ENCODE measurements at regions not wholly inside any gene's neighbourhood (a gene's known extent, or its start where the extent isn't known, plus 50 kb on each side); places are given as distances from the start of the nearest gene placed in this dataset.

DNA sequence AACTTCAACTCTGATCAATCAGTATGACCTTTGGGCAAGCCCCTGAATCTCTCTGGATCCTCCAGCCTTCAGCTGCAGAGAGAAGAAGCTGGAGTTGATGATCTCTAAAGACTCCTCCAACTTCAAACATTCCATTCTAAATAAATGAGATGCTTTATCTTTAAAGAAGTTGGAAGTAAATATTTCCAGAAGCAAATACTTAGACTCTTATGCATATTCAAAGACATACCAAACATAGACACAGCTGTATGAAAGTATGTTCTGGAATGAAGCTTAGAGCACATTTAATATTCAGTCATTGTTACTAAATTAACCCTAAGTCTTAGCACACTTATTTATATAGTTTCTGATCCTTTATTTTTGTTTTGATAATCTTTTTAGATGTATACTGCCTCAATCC, 77.6 kb upstream of the ACP3 start:
- H4K8ac ChIP-seq (ENCODE audit: low read depth, low read length): no peak overlapping the region
- no peak overlapping the region for H3K27ac ChIP-seq (ENCODE audit: low read depth, low read length)
- no peaks in the 10 kb centered on the region for H3K36me3 ChIP-seq (ENCODE audit: control insufficient read depth, insufficient read depth, low read length)
- H2BK5ac ChIP-seq (ENCODE audit: low read length): no peak overlapping the region
- H2AK5ac ChIP-seq (ENCODE audit: low read length): no peak overlapping the region
- H2BK120ac ChIP-seq (ENCODE audit: low read depth, low read length): no peak overlapping the region
- H4K5ac ChIP-seq (ENCODE audit: low read length): no peak overlapping the region
- no peak for DNase-seq
- H3K18ac ChIP-seq (ENCODE audit: low read length): no peak overlapping the region
- H3K23ac ChIP-seq (ENCODE audit: low read length): no peak overlapping the region
- no peak overlapping the region for H3K4me2 ChIP-seq (ENCODE audit: low read length)
- no peak overlapping the region for H3K9ac ChIP-seq (ENCODE audit: low read length)
- no peak overlapping the region for H3K4me3 ChIP-seq (ENCODE audit: low read length)
- H3K4ac ChIP-seq (ENCODE audit: low read depth, low read length): no peak overlapping the region
- H3K27me3 ChIP-seq (ENCODE audit: insufficient read depth, low read length, poor library complexity): no peaks in the 10 kb centered on the region
- H3K56ac ChIP-seq (ENCODE audit: low read length): no peak overlapping the region
- no peaks in the 10 kb centered on the region for H3K79me2 ChIP-seq (ENCODE audit: control insufficient read depth, insufficient read depth, low read length)
- no peaks in the 10 kb centered on the region for H3K79me1 ChIP-seq (ENCODE audit: low read length)
- H2BK15ac ChIP-seq (replicated peaks; ENCODE audit: low read depth): no peak overlapping the region
- H3K4me1 ChIP-seq (ENCODE audit: control insufficient read depth, low read depth, low read length): no peaks in the 10 kb centered on the region

DNA sequence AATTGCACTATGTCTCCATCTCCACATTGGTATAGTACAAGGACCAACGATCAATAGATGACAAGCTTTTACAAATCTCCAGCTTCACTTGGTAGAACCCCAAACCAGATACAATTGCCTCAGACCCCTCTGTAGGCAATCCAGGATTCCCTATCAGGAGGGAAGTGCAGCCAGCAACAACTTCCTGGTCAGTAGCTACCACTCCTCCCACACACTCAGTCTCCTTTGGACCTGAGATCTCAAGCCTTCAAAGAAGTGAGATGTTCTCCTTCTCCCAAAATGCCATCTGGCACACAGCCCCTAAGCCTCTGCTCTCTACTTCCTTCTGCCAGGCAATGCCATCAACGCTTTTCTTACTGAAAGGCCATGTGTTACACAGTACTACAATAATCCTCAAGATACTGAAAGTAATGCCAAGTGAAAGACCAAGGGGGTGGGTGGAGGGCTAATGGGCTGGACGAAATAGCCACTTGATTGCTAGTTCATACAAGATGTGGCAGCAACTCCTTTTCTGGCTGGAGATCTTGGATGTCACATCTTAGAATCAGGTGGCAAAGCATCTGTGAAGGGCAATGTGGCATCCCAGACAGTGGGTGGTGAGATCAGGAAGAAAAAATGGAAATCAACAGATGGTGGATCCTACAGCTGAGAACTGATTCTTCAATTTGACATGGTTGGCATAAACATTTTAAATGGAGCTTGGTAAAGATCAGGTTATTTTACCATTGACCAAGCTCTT, 75.3 kb upstream of the ACP3 start:
- no peaks in the 10 kb centered on the region for H3K4me1 ChIP-seq (ENCODE audit: control insufficient read depth, low read depth, low read length)
- H3K36me3 ChIP-seq (ENCODE audit: control insufficient read depth, insufficient read depth, low read length): no peaks in the 10 kb centered on the region
- H4K8ac ChIP-seq (ENCODE audit: low read depth, low read length): no peak overlapping the region
- H3K27ac ChIP-seq (ENCODE audit: low read depth, low read length): no peak overlapping the region
- no peaks in the 10 kb centered on the region for H3K27me3 ChIP-seq (ENCODE audit: insufficient read depth, low read length, poor library complexity)
- no peaks in the 10 kb centered on the region for H3K79me2 ChIP-seq (ENCODE audit: control insufficient read depth, insufficient read depth, low read length)
- no peak overlapping the region for H3K23ac ChIP-seq (ENCODE audit: low read length)
- no CpG with 5 or more reads among the region's 3 CpGs for WGBS (ENCODE audit: extremely low coverage, insufficient coverage, low lambda C conversion rate)
- H3K18ac ChIP-seq (ENCODE audit: low read length): no peak overlapping the region
- H3K4me3 ChIP-seq (ENCODE audit: low read length): no peak overlapping the region
- H3K4me2 ChIP-seq (ENCODE audit: low read length): no peak overlapping the region
- no peak overlapping the region for H2BK120ac ChIP-seq (ENCODE audit: low read depth, low read length)
- no peak overlapping the region for H3K56ac ChIP-seq (ENCODE audit: low read length)
- H2BK15ac ChIP-seq (replicated peaks; ENCODE audit: low read depth): no peak overlapping the region
- H2AK5ac ChIP-seq (ENCODE audit: low read length): no peak overlapping the region
- no peak overlapping the region for H3K4ac ChIP-seq (ENCODE audit: low read depth, low read length)
- H4K5ac ChIP-seq (ENCODE audit: low read length): no peak overlapping the region
- no peak overlapping the region for H3K9ac ChIP-seq (ENCODE audit: low read length)
- H3K79me1 ChIP-seq (ENCODE audit: low read length): no peaks in the 10 kb centered on the region
- DNase-seq: no peak
- H2BK5ac ChIP-seq (ENCODE audit: low read length): no peak overlapping the region

- WGBS (ENCODE audit: extremely low coverage, insufficient coverage, low lambda C conversion rate): no CpG with 5 or more reads among the region's 3 CpGs
Observed at GRCh38 chr3:132242790-132243189, 74.4 kb upstream of the ACP3 start.

DNA sequence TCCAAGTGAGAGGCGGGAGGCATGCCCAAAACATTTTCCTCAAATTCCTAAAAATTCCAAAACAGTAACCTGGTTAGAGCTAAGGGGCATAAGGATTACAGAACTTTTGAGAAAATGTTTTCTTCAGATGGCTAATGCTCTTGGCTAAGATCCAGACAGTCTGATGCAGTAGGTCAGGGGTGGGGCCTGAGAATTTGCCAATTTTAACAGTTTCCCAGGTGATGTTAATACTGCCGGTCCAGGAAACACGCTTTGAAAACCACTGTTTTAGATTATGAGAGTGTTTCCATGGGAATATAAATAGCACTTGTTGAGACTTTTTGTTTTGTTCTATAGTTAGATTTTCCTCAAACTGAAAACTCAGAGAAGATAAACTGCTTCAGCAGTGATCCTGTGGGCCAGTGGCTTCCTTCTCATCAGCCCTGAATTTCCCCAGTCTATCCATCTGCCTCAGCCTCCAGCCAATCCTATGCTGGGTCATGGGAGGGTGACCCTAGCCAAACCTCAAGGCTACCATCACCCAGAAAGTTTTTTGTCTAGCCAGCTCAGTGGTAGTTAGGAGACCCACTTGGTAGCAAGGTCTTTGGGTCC, 71.6 kb upstream of the ACP3 start:
- Histone ChIP-seq H3K4me2 (ENCODE audit: low read length) (no peak overlapping the region), H3K18ac (ENCODE audit: low read length) (no peak overlapping the region), H3K23ac (ENCODE audit: low read length) (no peak overlapping the region), H3K4me3 (ENCODE audit: low read length) (no peak overlapping the region), H2AK5ac (ENCODE audit: low read length) (no peak overlapping the region), H3K27me3 (ENCODE audit: insufficient read depth, low read length, poor library complexity) (no peaks in the 10 kb centered on the region), H2BK5ac (ENCODE audit: low read length) (no peak overlapping the region), H2BK15ac (replicated peaks; ENCODE audit: low read depth) (no peak overlapping the region), H3K79me2 (ENCODE audit: control insufficient read depth, insufficient read depth, low read length) (no peaks in the 10 kb centered on the region), H3K56ac (ENCODE audit: low read length) (no peak overlapping the region), H3K9ac (ENCODE audit: low read length) (no peak overlapping the region), H2BK120ac (ENCODE audit: low read depth, low read length) (no peak overlapping the region), H3K4me1 (ENCODE audit: control insufficient read depth, low read depth, low read length) (no peaks in the 10 kb centered on the region), H3K79me1 (ENCODE audit: low read length) (no peaks in the 10 kb centered on the region), H3K4ac (ENCODE audit: low read depth, low read length) (no peak overlapping the region), H3K27ac (ENCODE audit: low read depth, low read length) (no peak overlapping the region), H4K5ac (ENCODE audit: low read length) (no peak overlapping the region), H4K8ac (ENCODE audit: low read depth, low read length) (no peak overlapping the region), H3K36me3 (ENCODE audit: control insufficient read depth, insufficient read depth, low read length) (no peaks in the 10 kb centered on the region)
- DNase-seq: no peak
- WGBS (ENCODE audit: extremely low coverage, insufficient coverage, low lambda C conversion rate): no CpG with 5 or more reads among the region's 3 CpGs

More at GRCh38 chr3:132242790-132243189, 74.4 kb upstream of the ACP3 start:
- Histone ChIP-seq H3K9ac (ENCODE audit: low read length) (no peak overlapping the region), H3K4me2 (ENCODE audit: low read length) (no peak overlapping the region), H3K79me1 (ENCODE audit: low read length) (no peaks in the 10 kb centered on the region), H3K36me3 (ENCODE audit: control insufficient read depth, insufficient read depth, low read length) (no peaks in the 10 kb centered on the region), H2BK15ac (replicated peaks; ENCODE audit: low read depth) (no peak overlapping the region), H3K4me1 (ENCODE audit: control insufficient read depth, low read depth, low read length) (no peaks in the 10 kb centered on the region), H2BK5ac (ENCODE audit: low read length) (no peak overlapping the region), H3K18ac (ENCODE audit: low read length) (no peak overlapping the region), H3K56ac (ENCODE audit: low read length) (no peak overlapping the region), H4K8ac (ENCODE audit: low read depth, low read length) (no peak overlapping the region), H3K27ac (ENCODE audit: low read depth, low read length) (no peak overlapping the region), H2BK120ac (ENCODE audit: low read depth, low read length) (no peak overlapping the region), H3K23ac (ENCODE audit: low read length) (no peak overlapping the region), H2AK5ac (ENCODE audit: low read length) (no peak overlapping the region), H3K4me3 (ENCODE audit: low read length) (no peak overlapping the region), H3K27me3 (ENCODE audit: insufficient read depth, low read length, poor library complexity) (no peaks in the 10 kb centered on the region), H3K4ac (ENCODE audit: low read depth, low read length) (no peak overlapping the region), H3K79me2 (ENCODE audit: control insufficient read depth, insufficient read depth, low read length) (no peaks in the 10 kb centered on the region), H4K5ac (ENCODE audit: low read length) (no peak overlapping the region)
- no peak for DNase-seq

GRCh38 chr3:132246212-132246611, 71.0 kb upstream of the ACP3 start:
- Histone ChIP-seq H3K27me3 (ENCODE audit: insufficient read depth, low read length, poor library complexity) (no peaks in the 10 kb centered on the region), H3K79me2 (ENCODE audit: control insufficient read depth, insufficient read depth, low read length) (no peaks in the 10 kb centered on the region), H4K5ac (ENCODE audit: low read length) (no peak overlapping the region), H3K79me1 (ENCODE audit: low read length) (no peaks in the 10 kb centered on the region), H3K4me3 (ENCODE audit: low read length) (no peak overlapping the region), H2BK5ac (ENCODE audit: low read length) (no peak overlapping the region), H3K27ac (ENCODE audit: low read depth, low read length) (no peak overlapping the region), H2BK120ac (ENCODE audit: low read depth, low read length) (no peak overlapping the region), H2BK15ac (replicated peaks; ENCODE audit: low read depth) (no peak overlapping the region), H3K9ac (ENCODE audit: low read length) (no peak overlapping the region), H3K36me3 (ENCODE audit: control insufficient read depth, insufficient read depth, low read length) (no peaks in the 10 kb centered on the region), H3K4ac (ENCODE audit: low read depth, low read length) (no peak overlapping the region), H3K56ac (ENCODE audit: low read length) (no peak overlapping the region), H3K23ac (ENCODE audit: low read length) (no peak overlapping the region), H3K4me2 (ENCODE audit: low read length) (no peak overlapping the region), H3K18ac (ENCODE audit: low read length) (no peak overlapping the region), H2AK5ac (ENCODE audit: low read length) (no peak overlapping the region), H3K4me1 (ENCODE audit: control insufficient read depth, low read depth, low read length) (no peaks in the 10 kb centered on the region), H4K8ac (ENCODE audit: low read depth, low read length) (no peak overlapping the region)
- DNase-seq: no peak
- WGBS (ENCODE audit: extremely low coverage, insufficient coverage, low lambda C conversion rate): no CpG with 5 or more reads among the region's 3 CpGs

DNA sequence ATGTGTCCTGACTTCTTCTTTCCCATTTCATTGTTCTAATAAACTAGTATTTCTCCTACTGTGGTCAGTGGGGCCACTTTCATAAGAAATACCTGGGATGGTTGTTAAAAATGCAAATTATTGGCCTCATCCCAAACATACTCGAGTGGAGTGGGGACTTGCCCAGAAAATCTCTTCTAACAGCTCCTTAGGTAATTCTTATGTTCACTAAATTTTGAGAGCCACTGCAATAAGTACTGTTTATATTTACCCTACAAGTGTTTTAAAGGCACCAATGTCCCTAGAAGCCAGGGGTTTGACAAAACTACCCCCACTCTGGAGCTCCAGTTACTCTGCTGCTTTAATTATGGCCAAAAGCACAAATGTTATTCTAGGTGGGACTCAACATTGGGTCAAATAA, 70.0 kb upstream of the ACP3 start:
- no peak overlapping the region for H3K23ac ChIP-seq (ENCODE audit: low read length)
- no peaks in the 10 kb centered on the region for H3K79me1 ChIP-seq (ENCODE audit: low read length)
- H3K4me3 ChIP-seq (ENCODE audit: low read length): no peak overlapping the region
- no peak overlapping the region for H4K8ac ChIP-seq (ENCODE audit: low read depth, low read length)
- no peak overlapping the region for H3K4ac ChIP-seq (ENCODE audit: low read depth, low read length)
- H3K4me1 ChIP-seq (ENCODE audit: control insufficient read depth, low read depth, low read length): no peaks in the 10 kb centered on the region
- no peaks in the 10 kb centered on the region for H3K27me3 ChIP-seq (ENCODE audit: insufficient read depth, low read length, poor library complexity)
- H3K18ac ChIP-seq (ENCODE audit: low read length): no peak overlapping the region
- H2AK5ac ChIP-seq (ENCODE audit: low read length): no peak overlapping the region
- no peaks in the 10 kb centered on the region for H3K36me3 ChIP-seq (ENCODE audit: control insufficient read depth, insufficient read depth, low read length)
- H3K56ac ChIP-seq (ENCODE audit: low read length): no peak overlapping the region
- no peak overlapping the region for H3K4me2 ChIP-seq (ENCODE audit: low read length)
- DNase-seq: no peak
- no peak overlapping the region for H2BK15ac ChIP-seq (replicated peaks; ENCODE audit: low read depth)
- H2BK120ac ChIP-seq (ENCODE audit: low read depth, low read length): no peak overlapping the region
- H4K5ac ChIP-seq (ENCODE audit: low read length): no peak overlapping the region
- no peaks in the 10 kb centered on the region for H3K79me2 ChIP-seq (ENCODE audit: control insufficient read depth, insufficient read depth, low read length)
- no CpG with 5 or more reads among the region's 1 CpG for WGBS (ENCODE audit: extremely low coverage, insufficient coverage, low lambda C conversion rate)
- H3K9ac ChIP-seq (ENCODE audit: low read length): no peak overlapping the region
- H3K27ac ChIP-seq (ENCODE audit: low read depth, low read length): no peak overlapping the region
- no peak overlapping the region for H2BK5ac ChIP-seq (ENCODE audit: low read length)

Data from mesendoderm (in vitro differentiated cells).